Epidermal melanocyte (primary cell): ENCODE measurements at regions not wholly inside any gene's neighbourhood (a gene's known extent, or its start where the extent isn't known, plus 50 kb on each side); places are given as distances from the start of the nearest gene placed in this dataset.

Source experiments
- DNase-seq: peaks from one replicate; pipeline ENCODE4 v3.0.0; 2011; ENCODE audit warnings: low spot score; ENCODE audit not compliant: insufficient read length

- DNase-seq, result no peak
These were observed 59.9 kb downstream of the BMP4 start for GRCh38 chr14:53896726-53897125.

GRCh38 chr14:53894456-53894855, 62.2 kb downstream of the BMP4 start:
- DNase-seq, result peak; percentile 57

- DNase-seq, result no peak
These were observed 63.3 kb downstream of the BMP4 start for GRCh38 chr14:53893374-53893773.

- DNase-seq, result no peak
These were observed 66.0 kb downstream of the BMP4 start for GRCh38 chr14:53890611-53891101.

- no peak for DNase-seq
These were observed 67.9 kb downstream of the BMP4 start for GRCh38 chr14:53888535-53889386.

GRCh38 chr14:53885136-53885640, 71.4 kb downstream of the BMP4 start:
- no peak for DNase-seq

GRCh38 chr14:53884601-53885000, 72.0 kb downstream of the BMP4 start:
- no peak for DNase-seq

- no peak for DNase-seq
These were observed 72.9 kb downstream of the BMP4 start for GRCh38 chr14:53883739-53884138.

GRCh38 chr14:53882684-53883083, 73.9 kb downstream of the BMP4 start:
- DNase-seq, result no peak

GRCh38 chr14:53881921-53882320, 74.7 kb downstream of the BMP4 start:
- DNase-seq, result no peak

GRCh38 chr14:53881161-53881871, 75.3 kb downstream of the BMP4 start:
- DNase-seq, result peak; percentile 31

GRCh38 chr14:53880761-53881160, 75.9 kb downstream of the BMP4 start:
- no peak for DNase-seq

GRCh38 chr14:53879747-53880146, 76.9 kb downstream of the BMP4 start:
- no peak for DNase-seq

- DNase-seq, result no peak
These were observed 77.5 kb downstream of the BMP4 start for GRCh38 chr14:53879022-53879686.

GRCh38 chr14:53875324-53875897, 81.2 kb downstream of the BMP4 start:
- peak; percentile 17 for DNase-seq

GRCh38 chr14:53874704-53875103, 81.9 kb downstream of the BMP4 start:
- DNase-seq, result no peak

- DNase-seq, result no peak
These were observed 83.9 kb downstream of the BMP4 start for GRCh38 chr14:53872681-53873089.

- no peak for DNase-seq
These were observed 84.7 kb downstream of the BMP4 start for GRCh38 chr14:53871951-53872350.

- no peak for DNase-seq
These were observed 85.6 kb downstream of the BMP4 start for GRCh38 chr14:53871011-53871410.

GRCh38 chr14:53865711-53866110, 90.9 kb downstream of the BMP4 start:
- DNase-seq, result no peak

- no peak for DNase-seq
These were observed 94.8 kb downstream of the BMP4 start for GRCh38 chr14:53861781-53862180.

- DNase-seq, result no peak
These were observed 98.3 kb downstream of the BMP4 start for GRCh38 chr14:53858345-53858684.
